ENCODE measurements at regions not wholly inside any gene's neighbourhood (a gene's known extent, or its start where the extent isn't known, plus 50 kb on each side); places are given as distances from the start of the nearest gene placed in this dataset.
A peak's percentile ranks its signal among the peaks of the same experiment; 100 is the strongest.

GRCh38 chr12:24731596-24731995, 217.3 kb downstream of the BCAT1 start:
- intact Hi-C loops (cut with DNase I), result no loop called here
- no peak for TF ChIP-seq CTCF (IDR thresholded peaks at IDR 0.05)
- Histone ChIP-seq H3K36me3 (no peaks in the 10 kb centered on the region), H3K9me3 (no peaks in the 10 kb centered on the region), H3K4me1 (no peaks in the 10 kb centered on the region), H3K4me3 (no peak overlapping the region), H3K27me3 (ENCODE audit: low read depth) (no peaks in the 10 kb centered on the region), H3K27ac (no peak overlapping the region)
- DNase-seq (no peak), ATAC-seq (no peak)

GRCh38 chr12:24730489-24730896, 218.4 kb downstream of the BCAT1 start:
- no peak overlapping the region for H3K27ac ChIP-seq
- H3K4me1 ChIP-seq, result no peaks in the 10 kb centered on the region
- H3K36me3 ChIP-seq, result no peaks in the 10 kb centered on the region
- ATAC-seq (no peak), DNase-seq (no peak)
- H3K27me3 ChIP-seq (ENCODE audit: low read depth), result no peaks in the 10 kb centered on the region
- TF ChIP-seq CTCF (IDR thresholded peaks at IDR 0.05), result no peak
- H3K4me3 ChIP-seq, result no peak overlapping the region
- H3K9me3 ChIP-seq, result no peaks in the 10 kb centered on the region
- intact Hi-C loops (cut with DNase I), result no loop called here

GRCh38 chr12:24728826-24729225, 220.1 kb downstream of the BCAT1 start:
- TF ChIP-seq CTCF (IDR thresholded peaks at IDR 0.05), result no peak
- Histone ChIP-seq H3K4me1 (no peaks in the 10 kb centered on the region), H3K9me3 (no peaks in the 10 kb centered on the region), H3K4me3 (no peak overlapping the region), H3K27ac (no peak overlapping the region), H3K27me3 (ENCODE audit: low read depth) (no peaks in the 10 kb centered on the region), H3K36me3 (no peaks in the 10 kb centered on the region)
- intact Hi-C loops (cut with DNase I), result no loop called here
- ATAC-seq, result no peak
- no peak for DNase-seq

GRCh38 chr12:24728366-24728765, 220.5 kb downstream of the BCAT1 start:
- Histone ChIP-seq H3K9me3 (no peaks in the 10 kb centered on the region), H3K4me3 (no peak overlapping the region), H3K27me3 (ENCODE audit: low read depth) (no peaks in the 10 kb centered on the region), H3K4me1 (no peaks in the 10 kb centered on the region), H3K36me3 (no peaks in the 10 kb centered on the region), H3K27ac (no peak overlapping the region)
- intact Hi-C loops (cut with DNase I), result no loop called here
- DNase-seq (no peak), ATAC-seq (peak in 1 of 2 donors; percentile 77)
- TF ChIP-seq CTCF (IDR thresholded peaks at IDR 0.05), result peak; percentile 59

- Histone ChIP-seq H3K9me3 (no peaks in the 10 kb centered on the region), H3K4me3 (no peak overlapping the region), H3K27me3 (ENCODE audit: low read depth) (no peaks in the 10 kb centered on the region), H3K36me3 (no peaks in the 10 kb centered on the region), H3K4me1 (no peaks in the 10 kb centered on the region), H3K27ac (no peak overlapping the region)
- intact Hi-C loops (cut with DNase I), result no loop called here
- TF ChIP-seq CTCF (IDR thresholded peaks at IDR 0.05), result no peak
- DNase-seq (no peak), ATAC-seq (no peak)
These were observed 223.3 kb downstream of the BCAT1 start for GRCh38 chr12:24725616-24726015.

- DNase-seq (no peak), ATAC-seq (no peak)
- Histone ChIP-seq H3K4me3 (no peak overlapping the region), H3K4me1 (no peaks in the 10 kb centered on the region), H3K36me3 (no peaks in the 10 kb centered on the region), H3K27me3 (ENCODE audit: low read depth) (no peaks in the 10 kb centered on the region), H3K27ac (no peak overlapping the region), H3K9me3 (no peaks in the 10 kb centered on the region)
- intact Hi-C loops (cut with DNase I), result no loop called here
- TF ChIP-seq CTCF (IDR thresholded peaks at IDR 0.05), result no peak
These were observed 224.1 kb downstream of the BCAT1 start for GRCh38 chr12:24724814-24725213.

All from lower lobe of right lung (tissue), 2 donors.